Prostate gland (tissue), 2 donors: ENCODE measurements at regions not wholly inside any gene's neighbourhood (a gene's known extent, or its start where the extent isn't known, plus 50 kb on each side); places are given as distances from the start of the nearest gene placed in this dataset.

Source experiments
- CTCF ChIP-seq, 4 experiments: fragments of 200-600 bp in 2 of 4; fragments of 450-650 bp in 2 of 4; sonication (generic) in 2 of 4; IDR thresholded peaks; 1 replicate in 3 of 4; 2 replicates in 1 of 4; pipeline ENCODE4 v1.5.1; 2016 to 2019; ENCODE audit warnings: antibody characterized with exemption in 4 of 4, mild to moderate bottlenecking in 2 of 4, moderate library complexity in 2 of 4
- POLR2A ChIP-seq: fragments of 450-650 bp; IDR thresholded peaks from one replicate; pipeline ENCODE4 v1.6.1; 2016; ENCODE audit warnings: antibody characterized with exemption, mild to moderate bottlenecking

- TF ChIP-seq CTCF (IDR thresholded peaks at IDR 0.05) (no peak), POLR2A (no peak)
These were observed 1508.0 kb upstream of the TENM4 start for GRCh38 chr11:80948781-80949180.
